ENCODE measurements at regions not wholly inside any gene's neighbourhood (a gene's known extent, or its start where the extent isn't known, plus 50 kb on each side); places are given as distances from the start of the nearest gene placed in this dataset.
A peak's percentile ranks its signal among the peaks of the same experiment; 100 is the strongest.

GRCh38 chr6:92132957-92133356 lies 1286.4 kb downstream of the EPHA7 start:
- intact Hi-C loops (cut with micrococcal nuclease) = no loop called here
- BruUV-seq (replicated peaks) = no TSS peak

GRCh38 chr6:92132457-92132856 lies 1286.9 kb downstream of the EPHA7 start:
- Histone ChIP-seq H3F3A (ENCODE audit: low read length, unreplicated experiment) (no peaks in the 10 kb centered on the region), H3K4me1 (ENCODE audit: insufficient read depth, low read length) (no peaks in the 10 kb centered on the region; the same call in 1 of the 2 replicates), H3K79me2 (ENCODE audit: low read length) (no peaks in the 10 kb centered on the region), H3K9me3 (ENCODE audit: low read length) (no peaks in the 10 kb centered on the region), H4K20me1 (ENCODE audit: low read length) (no peaks in the 10 kb centered on the region), H3K4me2 (ENCODE audit: low read length) (no peak overlapping the region), H3K4me3 (ENCODE audit: low read length) (no peak overlapping the region), H3K27me3 (ENCODE audit: low read length) (no peaks in the 10 kb centered on the region), H3K9ac (ENCODE audit: low read length) (no peak overlapping the region), H2AFZ (ENCODE audit: low read length) (no peak overlapping the region), H3K9me2 (replicated peaks; ENCODE audit: low read length) (no peaks in the 10 kb centered on the region), H3K27ac (ENCODE audit: low read length) (no peak overlapping the region), H3K36me3 (ENCODE audit: low read depth, low read length) (no peaks in the 10 kb centered on the region)
- DNase-seq (peak; percentile 60), ATAC-seq (no peak)
- BruUV-seq (replicated peaks) = no TSS peak
- TF ChIP-seq CTCF (conservative IDR thresholded peaks at IDR 0.05; ENCODE audit: low read depth, low read length) (no peak), EZH2phosphoT487 (IDR thresholded peaks at IDR 0.05; ENCODE audit: borderline replicate concordance, low read length) (no peak), EZH2 (IDR thresholded peaks at IDR 0.05; ENCODE audit: low read length, unreplicated experiment) (no peak)
- ChIA-PET POLR2A (ENCODE audit: unreplicated experiment) (interaction anchor here (0.6 to 0.7 kb wide), 2 partner anchors 215 to 1599 kb away, joined by 3 to 4 read pairs; no protein-coding TSS in a partner anchor), CTCF (no interaction called here)
- intact Hi-C loops (cut with micrococcal nuclease) = no loop called here

More at GRCh38 chr6:92132957-92133356, 1286.4 kb downstream of the EPHA7 start:
- ATAC-seq = no peak
- H3K79me2 ChIP-seq (ENCODE audit: low read length) = no peaks in the 10 kb centered on the region
- TF ChIP-seq EZH2phosphoT487 (IDR thresholded peaks at IDR 0.05; ENCODE audit: borderline replicate concordance, low read length) = no peak
- TF ChIP-seq CTCF (conservative IDR thresholded peaks at IDR 0.05; ENCODE audit: low read depth, low read length) = no peak
- no peak for TF ChIP-seq EZH2 (IDR thresholded peaks at IDR 0.05; ENCODE audit: low read length, unreplicated experiment)
- H3F3A ChIP-seq (ENCODE audit: low read length, unreplicated experiment) = no peaks in the 10 kb centered on the region
- H3K9ac ChIP-seq (ENCODE audit: low read length) = no peak overlapping the region
- H3K4me2 ChIP-seq (ENCODE audit: low read length) = no peak overlapping the region
- H3K27ac ChIP-seq (ENCODE audit: low read length) = no peak overlapping the region
- H3K9me3 ChIP-seq (ENCODE audit: low read length) = no peaks in the 10 kb centered on the region
- H3K4me1 ChIP-seq (ENCODE audit: insufficient read depth, low read length) = no peaks in the 10 kb centered on the region; the same call in 1 of the 2 replicates
- H3K27me3 ChIP-seq (ENCODE audit: low read length) = no peaks in the 10 kb centered on the region
- DNase-seq = no peak
- H3K9me2 ChIP-seq (replicated peaks; ENCODE audit: low read length) = no peaks in the 10 kb centered on the region
- no peaks in the 10 kb centered on the region for H3K36me3 ChIP-seq (ENCODE audit: low read depth, low read length)
- no peaks in the 10 kb centered on the region for H4K20me1 ChIP-seq (ENCODE audit: low read length)
- ChIA-PET POLR2A (ENCODE audit: unreplicated experiment) (interaction anchor here (0.7 kb wide), 1 partner anchor 214 kb away, joined by 4 read pairs; no protein-coding TSS in a partner anchor), CTCF (no interaction called here)
- no peak overlapping the region for H2AFZ ChIP-seq (ENCODE audit: low read length)
- H3K4me3 ChIP-seq (ENCODE audit: low read length) = no peak overlapping the region

- no peak for ATAC-seq
- Histone ChIP-seq H3K4me1 (ENCODE audit: insufficient read depth, low read length) (peaks cover 5% of the 10 kb centered on the region), H3K36me3 (ENCODE audit: low read depth, low read length) (no peaks in the 10 kb centered on the region), H2AFZ (ENCODE audit: low read length) (no peak overlapping the region), H3K9me3 (ENCODE audit: low read length) (no peaks in the 10 kb centered on the region), H3K4me3 (ENCODE audit: low read length) (no peak overlapping the region), H3K79me2 (ENCODE audit: low read length) (no peaks in the 10 kb centered on the region), H4K20me1 (ENCODE audit: low read length) (no peaks in the 10 kb centered on the region), H3F3A (ENCODE audit: low read length, unreplicated experiment) (no peaks in the 10 kb centered on the region), H3K27ac (ENCODE audit: low read length) (no peak overlapping the region), H3K9me2 (replicated peaks; ENCODE audit: low read length) (no peaks in the 10 kb centered on the region), H3K9ac (ENCODE audit: low read length) (no peak overlapping the region), H3K27me3 (ENCODE audit: low read length) (no peaks in the 10 kb centered on the region), H3K4me2 (ENCODE audit: low read length) (no peak overlapping the region)
- POLR2A ChIA-PET (ENCODE audit: unreplicated experiment) = no interaction called here
- CTCF ChIA-PET = no interaction called here
- intact Hi-C loops (cut with micrococcal nuclease) = no loop called here
- BruUV-seq (replicated peaks) = no TSS peak
- DNase-seq = no peak
- no peak for TF ChIP-seq CTCF (conservative IDR thresholded peaks at IDR 0.05; ENCODE audit: low read depth, low read length)
- TF ChIP-seq EZH2 (IDR thresholded peaks at IDR 0.05; ENCODE audit: low read length, unreplicated experiment) = no peak
- TF ChIP-seq EZH2phosphoT487 (IDR thresholded peaks at IDR 0.05; ENCODE audit: borderline replicate concordance, low read length) = no peak
Measured at GRCh38 chr6:92130944-92131343, 1288.4 kb downstream of the EPHA7 start.

Data from PC-3 (cell line).